HepG2 (cell line): ENCODE measurements at regions not wholly inside any gene's neighbourhood (a gene's known extent, or its start where the extent isn't known, plus 50 kb on each side); places are given as distances from the start of the nearest gene placed in this dataset.

ENCODE experiments used
- CBX2 ChIP-seq, 2 experiments: fragments of 200-600 bp in 1 of 2; sonication (generic); formaldehyde crosslinking in 1 of 2; IDR thresholded peaks; 2 replicates each; pipeline versions ENCODE4 v1.7.0 to v1.8.1; 2018 to 2022; ENCODE audit warnings: low read depth in 2 of 2, low read length in 1 of 2, mild to moderate bottlenecking in 1 of 2, missing genetic modification reagents in 1 of 2
- CTCF ChIP-seq: sonication (generic); formaldehyde crosslinking; IDR thresholded peaks from 2 replicates; pipeline ENCODE4 v1.5.0; 2020; ENCODE audit warnings: mild to moderate bottlenecking, missing genetic modification reagents, moderate library complexity
- FOXJ3 ChIP-seq: sonication (generic); formaldehyde crosslinking; IDR thresholded peaks from 2 replicates; pipeline ENCODE4 v1.4.0; 2020; ENCODE audit warnings: missing genetic modification reagents, mild to moderate bottlenecking, borderline replicate concordance
- KAT2B ChIP-seq: fragments of 150-350 bp; IDR thresholded peaks from 2 replicates; pipeline ENCODE4 v1.6.1; 2014; ENCODE audit warnings: low read depth, low read length, borderline replicate concordance
- NFE2L2 ChIP-seq: fragments of 150-350 bp; IDR thresholded peaks from 2 replicates; pipeline ENCODE4 v1.6.1; 2014; ENCODE audit warnings: low read length
- NFRKB ChIP-seq: fragments of 450-650 bp; IDR thresholded peaks from 2 replicates; pipeline ENCODE4 v1.6.1; 2017
- PBX3 ChIP-seq: sonication (generic); formaldehyde crosslinking; IDR thresholded peaks from 2 replicates; pipeline ENCODE4 v1.8.1; 2023; ENCODE audit warnings: missing genetic modification reagents, inconsistent platforms, borderline replicate concordance
- SMC3 ChIP-seq: IDR thresholded peaks from 2 replicates; pipeline ENCODE4 v1.6.1; 2011; ENCODE audit warnings: low read length, improper control_type of control experiment
- TCF7L2 ChIP-seq: IDR thresholded peaks from 2 replicates; pipeline ENCODE4 v1.6.1; 2011; ENCODE audit warnings: mild to moderate bottlenecking, low read depth, low read length, moderate library complexity
- TIGD3 ChIP-seq: sonication (generic); formaldehyde crosslinking; IDR thresholded peaks from 2 replicates; pipeline ENCODE4 v1.5.1; 2020; ENCODE audit warnings: mild to moderate bottlenecking, missing genetic modification reagents, borderline replicate concordance
- ZNF292 ChIP-seq: sonication (generic); formaldehyde crosslinking; IDR thresholded peaks from 2 replicates; pipeline ENCODE4 v1.8.1; 2022; ENCODE audit warnings: mild to moderate bottlenecking, low read depth, missing genetic modification reagents, borderline replicate concordance
- ZNF367 ChIP-seq: sonication (generic); formaldehyde crosslinking; IDR thresholded peaks from 2 replicates; pipeline ENCODE4 v1.4.0; 2020; ENCODE audit warnings: missing genetic modification reagents, borderline replicate concordance
- ZNF501 ChIP-seq: sonication (generic); formaldehyde crosslinking; IDR thresholded peaks from 2 replicates; pipeline ENCODE4 v1.5.1; 2020; ENCODE audit warnings: mild to moderate bottlenecking, moderate library complexity, missing genetic modification reagents
- ZNF549 ChIP-seq: sonication (generic); formaldehyde crosslinking; IDR thresholded peaks from 2 replicates; pipeline ENCODE4 v1.5.0; 2020; ENCODE audit warnings: missing genetic modification reagents

- no peak for TF ChIP-seq PBX3
- no peak for TF ChIP-seq ZNF549 (CRISPR knock-in tag)
- no peak for TF ChIP-seq CTCF
- TF ChIP-seq ZNF367 (CRISPR knock-in tag): no peak
- TF ChIP-seq NFRKB: no peak
- TF ChIP-seq ZNF292 (CRISPR knock-in tag): no peak
- TF ChIP-seq TCF7L2: no peak
- TF ChIP-seq FOXJ3 (CRISPR knock-in tag): no peak
- TF ChIP-seq ZNF501 (CRISPR knock-in tag): no peak
- TF ChIP-seq NFE2L2: no peak
- TF ChIP-seq KAT2B: no peak
- TF ChIP-seq TIGD3: no peak
- no peak for TF ChIP-seq SMC3
- TF ChIP-seq CBX2 (IDR thresholded peaks at IDR 0.05; ENCODE audit: low read depth, low read length): no peak
- TF ChIP-seq CBX2 (CRISPR knock-in tag; IDR thresholded peaks at IDR 0.05; ENCODE audit: low read depth): no peak
Observed at GRCh38 chr5:174295702-174296436, 250.4 kb downstream of the NSG2 start.
